HAP-1 (cell line): ENCODE measurements at regions not wholly inside any gene's neighbourhood (a gene's known extent, or its start where the extent isn't known, plus 50 kb on each side); places are given as distances from the start of the nearest gene placed in this dataset.
"Not testable (repeated sequence)": the region's sequence is repeated elsewhere in the genome, so short reads cannot be mapped to it uniquely, and the experiment has no call there.

Experiments
- DNase-seq, 2 experiments: peaks; one replicate each; pipeline ENCODE4 v3.0.0-alpha.2; 2016 to 2020; ENCODE audit warnings: low spot score in 2 of 2
- H3K27me3 ChIP-seq: fragments of 250-450 bp; sonication (Bioruptor Pico); 2 replicates; pipeline ENCODE4 v1.5.1; 2020; ENCODE audit warnings: low read depth, mild to moderate bottlenecking, moderate library complexity
- H3K36me3 ChIP-seq: fragments of 250-450 bp; sonication (Bioruptor Pico); replicated peaks from 2 replicates; pipeline ENCODE4 v1.5.1; 2020; ENCODE audit warnings: mild to moderate bottlenecking
- H3K4me1 ChIP-seq: fragments of 250-450 bp; sonication (Bioruptor Pico); 2 replicates; pipeline ENCODE4 v1.5.1; 2020; ENCODE audit warnings: mild to moderate bottlenecking
- H3K4me3 ChIP-seq: fragments of 250-450 bp; sonication (Bioruptor Pico); 2 replicates; pipeline ENCODE4 v1.5.1; 2020; ENCODE audit warnings: mild to moderate bottlenecking, moderate library complexity
- H3K9me3 ChIP-seq: fragments of 250-450 bp; sonication (Bioruptor Pico); 2 replicates; pipeline ENCODE4 v1.5.1; 2020; ENCODE audit warnings: mild to moderate bottlenecking, moderate library complexity
- in situ Hi-C: fragments of 300-500 bp; cut with MboI; formaldehyde crosslinking; loops from 3 replicates; pipeline ENCODE4 v1.14.3; 2020; ENCODE audit warnings: low sequenced_read_pairs, inconsistent platforms, mixed read lengths

DNA sequence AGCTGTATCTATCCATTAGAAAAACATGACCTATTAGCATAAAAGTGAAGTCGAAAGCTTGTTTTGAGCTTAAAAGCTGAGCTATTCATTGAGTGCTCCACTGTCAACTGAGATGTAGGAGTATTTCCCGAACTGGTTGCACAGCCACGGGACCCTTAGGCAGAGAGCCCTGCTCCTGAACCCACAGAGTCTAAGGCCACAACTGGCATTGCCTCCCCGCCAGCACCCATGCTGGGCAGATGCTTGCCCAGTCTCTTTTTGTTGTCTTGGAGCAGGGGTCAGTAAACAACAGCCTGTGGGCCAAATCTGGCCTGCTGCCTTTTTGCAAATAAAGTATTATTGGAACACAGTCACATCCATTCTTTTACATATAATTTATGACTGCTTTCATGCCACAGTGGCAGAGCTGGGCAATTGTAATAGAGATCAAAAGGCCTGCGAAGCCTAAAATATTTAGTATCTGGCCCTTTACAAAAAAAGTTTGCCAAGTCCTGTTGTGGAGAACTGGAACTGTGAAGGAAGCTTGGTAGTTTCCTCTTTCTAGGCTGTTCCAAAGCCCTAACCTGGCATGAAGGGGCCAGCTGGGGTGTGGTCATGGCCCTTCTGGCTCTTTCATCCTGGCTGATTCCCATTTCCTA is 58.4 kb upstream of the WAPL start:
- Histone ChIP-seq H3K9me3 (no peaks in the 10 kb centered on the region), H3K27me3 (no peaks in the 10 kb centered on the region), H3K4me1 (no peaks in the 10 kb centered on the region), H3K4me3 (no peak overlapping the region), H3K36me3 (no peaks in the 10 kb centered on the region)
- DNase-seq, result no peak
- in situ Hi-C loops, result no loop called here

DNA sequence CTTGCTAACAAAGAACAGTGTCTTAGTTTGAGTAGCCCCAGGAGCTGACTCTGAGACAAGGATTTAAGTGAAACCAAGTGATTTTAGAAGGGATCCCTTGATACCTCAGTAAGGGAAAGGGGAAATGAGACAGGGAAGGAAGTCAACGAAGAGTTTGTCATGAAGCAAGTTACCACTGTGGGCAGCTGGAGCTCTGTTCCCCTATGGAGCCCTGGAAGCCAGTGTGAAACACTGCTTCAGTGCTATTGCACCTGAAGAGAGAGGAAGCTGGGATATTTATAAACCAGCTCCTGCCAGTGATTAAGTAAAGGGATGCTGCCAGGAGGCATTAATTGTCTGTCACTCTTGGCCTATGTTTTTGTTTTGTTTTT is 58.9 kb upstream of the WAPL start:
- no peak overlapping the region for H3K4me3 ChIP-seq
- no peaks in the 10 kb centered on the region for H3K27me3 ChIP-seq
- no peaks in the 10 kb centered on the region for H3K36me3 ChIP-seq
- in situ Hi-C loops, result no loop called here
- H3K4me1 ChIP-seq, result no peaks in the 10 kb centered on the region
- no peaks in the 10 kb centered on the region for H3K9me3 ChIP-seq
- DNase-seq, result no peak

DNA sequence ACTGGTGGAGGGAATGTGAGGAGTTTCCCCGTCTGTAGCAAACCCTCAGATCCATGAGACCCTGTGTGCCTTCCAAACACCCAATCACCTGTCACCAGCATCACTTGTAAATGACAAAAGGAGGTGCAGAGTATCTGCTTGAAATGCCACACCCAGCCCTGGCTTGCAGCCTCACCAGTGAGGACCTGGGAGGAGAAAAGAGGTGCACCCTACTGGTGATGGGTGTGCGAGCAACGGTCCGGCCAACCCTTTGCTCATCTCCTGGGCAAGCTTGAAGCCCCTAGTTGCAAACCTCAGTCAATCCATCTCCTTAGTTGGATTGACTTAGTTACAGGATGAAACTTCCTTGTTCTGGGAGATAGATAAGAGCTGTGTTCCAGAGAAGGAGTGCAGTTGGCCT is 62.4 kb upstream of the WAPL start:
- in situ Hi-C loops, result no loop called here
- Histone ChIP-seq H3K4me3 (no peak overlapping the region), H3K9me3 (0 out of 2 replicates have a peak, but pooled peaks cover 2% of the 10 kb centered on the region), H3K36me3 (no peaks in the 10 kb centered on the region), H3K27me3 (no peaks in the 10 kb centered on the region), H3K4me1 (no peaks in the 10 kb centered on the region)
- peak in 1 of 2 experiments; percentile 29 for DNase-seq

DNA sequence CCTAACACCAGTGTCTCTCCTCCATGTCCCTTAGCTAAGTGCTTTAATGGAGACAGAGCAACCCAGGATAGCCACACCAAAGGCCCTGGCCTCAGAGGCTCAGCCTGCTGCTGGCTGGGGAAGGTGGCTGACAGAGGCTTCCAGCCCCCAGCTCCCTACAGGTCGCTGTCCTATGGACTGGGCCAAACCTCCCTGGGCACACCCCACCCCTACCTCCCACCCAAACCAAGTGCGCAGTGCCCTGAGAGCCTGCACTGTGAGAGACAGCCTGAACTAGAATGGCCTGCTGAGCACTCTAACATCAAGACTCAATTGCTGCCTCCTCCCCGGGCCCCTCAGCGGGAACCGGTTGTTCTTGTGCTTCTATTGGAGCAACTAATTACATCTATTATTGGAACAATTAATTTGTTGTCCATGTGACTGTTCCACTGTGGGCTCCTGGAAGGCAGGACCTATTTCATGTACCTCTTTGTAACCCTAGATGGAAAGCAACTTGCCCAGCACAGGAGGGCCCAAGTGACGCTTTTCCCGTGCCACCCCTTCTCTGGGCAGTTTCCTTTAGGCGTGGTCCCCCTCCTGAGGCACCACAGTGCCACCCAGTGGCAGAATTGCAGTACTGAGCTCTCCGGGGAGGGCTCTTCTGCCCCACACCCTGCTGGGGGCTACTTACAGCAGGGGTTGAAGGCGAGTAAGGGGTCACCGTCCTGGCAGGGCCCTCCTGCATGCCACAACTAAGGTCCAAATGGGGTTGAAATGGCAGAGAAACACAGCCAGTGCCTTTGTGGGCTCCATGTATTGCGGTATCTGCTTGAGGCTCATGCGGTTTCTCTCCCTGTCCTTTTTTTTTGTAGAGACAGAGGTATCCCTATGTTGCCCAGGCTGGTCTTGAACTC is 63.7 kb upstream of the WAPL start:
- in situ Hi-C loops, result loop anchor here (5.0 kb wide), 1 partner anchor 183 kb away; no protein-coding TSS in a partner anchor
- DNase-seq, result peak; percentile 52 to 82
- Histone ChIP-seq H3K4me3 (no peak overlapping the region), H3K36me3 (no peaks in the 10 kb centered on the region), H3K9me3 (0 out of 2 replicates have a peak, but pooled peaks cover 2% of the 10 kb centered on the region), H3K27me3 (no peaks in the 10 kb centered on the region), H3K4me1 (no peaks in the 10 kb centered on the region)

DNA sequence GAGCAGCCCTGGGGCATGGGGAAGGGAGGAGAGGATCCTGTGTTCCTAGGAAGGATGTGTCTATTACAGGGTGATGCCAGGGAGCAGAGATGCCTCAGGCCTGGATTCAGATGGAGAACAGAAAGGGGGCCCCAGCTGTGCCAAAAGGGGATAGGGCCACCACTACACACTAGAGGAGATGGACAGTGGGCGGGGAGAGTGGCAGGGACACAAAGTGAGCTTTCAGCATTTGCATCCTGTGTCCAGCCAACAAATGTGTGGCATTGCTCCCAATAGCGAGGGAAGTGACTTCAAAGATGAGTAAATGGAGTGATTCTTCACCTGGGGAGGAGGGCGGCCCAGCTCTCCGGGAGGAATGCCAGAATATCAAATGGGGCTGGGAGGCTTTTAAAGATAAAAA is 64.9 kb upstream of the WAPL start:
- DNase-seq, result no peak
- in situ Hi-C loops, result loop anchor here (5.0 kb wide), 1 partner anchor 184 kb away; no protein-coding TSS in a partner anchor
- H3K27me3 ChIP-seq, result no peaks in the 10 kb centered on the region
- H3K4me3 ChIP-seq, result no peak overlapping the region
- no peaks in the 10 kb centered on the region for H3K36me3 ChIP-seq
- 0 out of 2 replicates have a peak, but pooled peaks cover 2% of the 10 kb centered on the region for H3K9me3 ChIP-seq
- no peaks in the 10 kb centered on the region for H3K4me1 ChIP-seq

DNA sequence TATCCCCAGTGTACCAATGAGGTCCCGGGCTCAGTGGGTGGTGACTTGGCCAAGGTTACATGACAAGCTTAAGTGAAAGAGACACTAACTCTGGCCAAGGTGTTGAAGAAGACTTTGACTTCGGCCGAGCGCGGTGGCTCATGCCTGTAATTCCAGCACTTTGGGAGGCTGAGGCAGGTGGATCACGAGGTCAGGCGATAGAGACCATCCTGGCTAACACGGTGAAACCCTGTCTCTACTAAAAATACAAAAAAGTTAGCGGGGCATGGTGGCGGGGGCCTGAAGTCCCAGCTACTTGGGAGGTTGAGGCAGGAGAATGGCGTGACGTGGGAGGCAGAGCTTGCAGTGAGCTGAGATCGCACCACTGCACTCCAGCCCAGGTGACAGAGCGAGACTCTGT is 65.6 kb upstream of the OPN4 start:
- not testable (repeated sequence) for H3K27me3 ChIP-seq, DNase-seq, H3K36me3 ChIP-seq, H3K4me1 ChIP-seq, H3K4me3 ChIP-seq, H3K9me3 ChIP-seq
- in situ Hi-C loops, result loop anchor here (5.0 kb wide), 1 partner anchor 186 kb away; no protein-coding TSS in a partner anchor

DNA sequence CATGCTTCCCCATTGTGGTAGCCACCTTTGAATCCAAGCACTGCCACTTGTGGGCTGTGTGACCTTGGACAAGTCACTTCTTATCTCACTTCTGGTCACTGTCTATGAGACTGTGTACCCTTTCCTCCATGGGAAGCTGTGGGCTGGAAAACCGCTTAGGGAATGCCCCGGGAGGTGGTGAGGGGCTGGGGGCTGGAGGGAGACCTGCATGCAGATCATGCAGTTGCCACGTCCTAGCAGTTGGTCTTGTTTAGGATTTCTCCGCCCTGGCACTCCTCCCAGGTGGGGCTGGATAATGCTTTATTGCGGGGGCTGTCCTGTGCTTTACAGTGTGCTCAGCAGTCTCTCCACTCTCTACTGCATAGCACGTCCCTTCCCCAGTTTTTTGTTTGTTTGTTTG is 62.9 kb upstream of the OPN4 start:
- in situ Hi-C loops, result no loop called here
- Histone ChIP-seq H3K9me3 (0 out of 2 replicates have a peak, but pooled peaks cover 2% of the 10 kb centered on the region), H3K36me3 (no peaks in the 10 kb centered on the region), H3K4me1 (no peaks in the 10 kb centered on the region), H3K4me3 (no peak overlapping the region), H3K27me3 (no peaks in the 10 kb centered on the region)
- DNase-seq, result no peak

DNA sequence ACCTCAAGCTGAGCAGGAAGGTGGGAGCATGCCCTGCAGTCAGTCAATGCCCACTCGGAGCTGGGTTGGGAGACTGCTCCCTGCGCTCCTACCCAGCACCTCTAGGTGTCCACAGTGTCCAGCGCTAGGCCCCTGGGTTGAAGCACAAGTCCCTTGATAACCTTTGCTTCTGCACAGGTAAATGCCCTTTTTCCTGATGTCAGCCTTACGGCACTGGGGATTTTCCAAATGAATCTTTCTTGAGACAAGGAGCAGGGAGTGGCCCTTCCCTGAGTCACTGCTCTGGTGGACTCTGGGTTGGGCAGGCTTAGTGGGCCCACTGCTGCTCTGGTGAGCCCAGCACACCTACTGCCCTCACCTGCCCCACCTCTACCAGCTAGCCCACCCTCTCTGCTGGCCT is 61.9 kb upstream of the OPN4 start:
- Histone ChIP-seq H3K4me3 (no peak overlapping the region), H3K27me3 (no peaks in the 10 kb centered on the region), H3K36me3 (no peaks in the 10 kb centered on the region), H3K4me1 (no peaks in the 10 kb centered on the region), H3K9me3 (0 out of 2 replicates have a peak, but pooled peaks cover 2% of the 10 kb centered on the region)
- DNase-seq, result no peak
- in situ Hi-C loops, result no loop called here

DNA sequence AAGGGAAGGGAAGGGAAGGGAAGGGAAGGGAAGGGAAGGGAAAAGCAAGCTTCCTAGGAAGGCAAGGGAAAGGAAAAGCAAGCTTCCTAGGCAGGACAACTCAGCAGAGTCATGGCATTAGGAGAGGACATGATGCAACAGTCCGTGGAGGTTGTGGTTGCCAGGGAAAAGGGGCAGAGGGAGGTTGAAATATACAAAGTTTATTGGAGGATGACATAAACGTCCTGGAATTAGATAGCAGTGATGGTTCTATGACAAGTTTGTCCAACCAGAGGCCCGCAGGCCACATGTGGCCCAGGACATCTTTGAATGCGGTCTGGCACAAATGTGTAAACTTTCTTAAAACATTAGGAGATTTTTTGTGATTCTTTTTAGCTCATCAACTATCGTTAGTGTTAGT is 59.8 kb upstream of the OPN4 start:
- no peaks in the 10 kb centered on the region for H3K36me3 ChIP-seq
- in situ Hi-C loops, result no loop called here
- H3K4me3 ChIP-seq, result no peak overlapping the region
- H3K9me3 ChIP-seq, result no peaks in the 10 kb centered on the region
- no peak for DNase-seq
- H3K4me1 ChIP-seq, result no peaks in the 10 kb centered on the region
- H3K27me3 ChIP-seq, result no peaks in the 10 kb centered on the region

DNA sequence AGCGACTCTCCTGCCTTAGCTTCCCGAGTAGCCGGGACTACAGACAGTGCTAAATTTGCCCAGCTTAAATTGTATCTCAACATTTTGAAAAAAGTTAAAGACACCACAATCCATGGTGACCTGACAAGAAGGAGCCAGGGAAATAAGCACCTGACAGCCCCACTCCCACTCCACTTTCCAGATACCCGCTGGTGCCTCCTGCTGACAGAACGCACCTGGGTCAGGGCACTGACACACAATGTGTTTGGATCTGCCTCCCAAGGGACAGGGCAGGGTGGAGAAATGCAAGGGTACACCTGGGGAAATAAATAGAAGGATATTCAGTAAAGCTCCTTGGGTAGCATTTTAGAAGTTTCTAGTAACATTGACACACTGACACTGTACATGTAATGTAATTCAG is 58.9 kb upstream of the OPN4 start:
- in situ Hi-C loops, result no loop called here
- Histone ChIP-seq H3K36me3 (no peaks in the 10 kb centered on the region), H3K27me3 (no peaks in the 10 kb centered on the region), H3K4me1 (no peaks in the 10 kb centered on the region), H3K4me3 (no peak overlapping the region), H3K9me3 (no peaks in the 10 kb centered on the region)
- DNase-seq, result no peak

DNA sequence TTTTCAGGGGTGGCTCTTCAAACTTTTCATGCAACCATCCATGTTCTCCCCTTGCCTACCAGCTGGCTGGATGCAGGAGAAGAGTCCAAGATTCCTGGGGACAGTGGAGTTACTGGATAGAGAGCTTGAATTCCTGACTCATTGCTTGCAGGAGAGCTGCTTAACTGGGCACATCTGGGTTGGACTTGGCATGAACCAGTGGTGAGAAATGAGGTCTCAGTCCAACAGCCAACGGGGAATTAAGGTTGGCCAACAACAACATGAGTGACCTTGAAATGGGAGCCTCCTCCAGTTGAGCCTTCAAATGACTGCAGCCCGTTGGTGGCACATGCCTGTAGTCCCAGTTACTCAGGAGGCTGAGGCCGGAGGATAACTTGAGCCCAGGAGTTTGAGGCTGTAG is 58.1 kb upstream of the OPN4 start:
- DNase-seq, result no peak
- in situ Hi-C loops, result no loop called here
- no peak overlapping the region for H3K4me3 ChIP-seq
- no peaks in the 10 kb centered on the region for H3K9me3 ChIP-seq
- no peaks in the 10 kb centered on the region for H3K4me1 ChIP-seq
- no peaks in the 10 kb centered on the region for H3K27me3 ChIP-seq
- H3K36me3 ChIP-seq, result no peaks in the 10 kb centered on the region

DNA sequence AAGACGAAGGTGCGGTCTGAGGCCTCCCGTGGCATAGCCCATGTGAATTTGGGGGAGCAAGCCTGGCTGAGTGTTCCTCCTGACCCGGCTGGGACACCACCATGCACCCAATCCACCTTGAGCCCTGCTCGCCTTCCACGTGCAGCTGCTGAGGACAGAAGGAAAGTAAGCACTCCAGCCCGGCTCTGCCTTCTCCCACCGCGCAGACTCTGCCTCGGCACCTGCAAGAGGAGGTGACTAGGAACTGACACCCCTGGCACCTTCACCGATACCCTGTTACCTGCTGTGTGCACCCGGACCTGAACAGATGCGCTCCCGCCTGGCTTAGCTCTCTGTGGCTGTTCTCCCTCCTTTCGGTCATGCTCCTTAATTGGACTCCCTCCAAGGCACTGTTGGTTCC is 57.0 kb upstream of the OPN4 start:
- no peak for DNase-seq
- in situ Hi-C loops, result no loop called here
- Histone ChIP-seq H3K4me1 (no peaks in the 10 kb centered on the region), H3K27me3 (peaks cover 1% of the 10 kb centered on the region; the same call in 1 of the 2 replicates), H3K4me3 (no peak overlapping the region), H3K9me3 (no peaks in the 10 kb centered on the region), H3K36me3 (no peaks in the 10 kb centered on the region)

DNA sequence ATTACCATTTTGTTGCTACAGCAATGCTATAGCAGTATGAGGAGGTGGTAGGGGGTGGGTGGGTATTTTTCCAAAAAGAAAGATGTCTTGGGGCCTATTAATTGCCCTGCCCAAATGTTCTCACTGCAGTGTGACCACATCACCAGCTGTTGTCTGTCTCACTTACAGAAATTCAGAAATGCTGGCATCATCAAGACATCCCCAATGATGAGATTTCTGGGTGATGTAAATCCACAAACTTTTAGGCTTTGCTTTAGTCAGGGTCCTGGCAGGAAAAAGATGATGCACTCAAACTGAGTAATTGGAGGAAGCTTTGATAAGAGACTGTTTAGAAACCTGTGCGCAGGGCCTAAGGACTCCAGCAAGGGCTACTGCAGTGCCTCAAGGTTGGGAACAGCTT is 56.2 kb upstream of the OPN4 start:
- H3K27me3 ChIP-seq, result peaks cover 5% of the 10 kb centered on the region; the same call in 1 of the 2 replicates
- H3K9me3 ChIP-seq, result no peaks in the 10 kb centered on the region
- no peaks in the 10 kb centered on the region for H3K36me3 ChIP-seq
- no peaks in the 10 kb centered on the region for H3K4me1 ChIP-seq
- no peak for DNase-seq
- H3K4me3 ChIP-seq, result no peak overlapping the region
- in situ Hi-C loops, result no loop called here

DNA sequence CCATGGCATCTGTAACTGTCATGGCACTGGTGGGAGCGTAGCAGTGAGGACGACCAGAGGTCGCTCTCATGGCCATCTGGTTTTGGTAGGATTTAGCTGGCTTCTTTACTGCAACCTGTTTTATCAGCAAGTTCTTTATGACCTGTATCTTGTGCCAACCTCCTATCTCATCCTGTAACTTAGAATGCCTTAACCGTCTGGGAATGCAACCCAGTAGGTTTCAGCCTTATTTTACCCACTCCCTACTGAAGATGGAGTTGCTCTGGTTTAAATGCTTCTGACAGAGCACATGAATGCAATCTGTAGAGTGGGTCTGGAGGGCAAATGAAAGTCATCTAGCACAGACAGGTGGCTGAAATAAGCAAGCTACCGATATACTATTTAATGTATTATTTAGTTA is 55.3 kb upstream of the OPN4 start:
- H3K27me3 ChIP-seq, result peaks cover 5% of the 10 kb centered on the region; the same call in 1 of the 2 replicates
- no peaks in the 10 kb centered on the region for H3K4me1 ChIP-seq
- DNase-seq, result no peak
- no peaks in the 10 kb centered on the region for H3K36me3 ChIP-seq
- in situ Hi-C loops, result no loop called here
- H3K9me3 ChIP-seq, result no peaks in the 10 kb centered on the region
- H3K4me3 ChIP-seq, result no peak overlapping the region
